Effector memory CD4-positive, alpha-beta T cell (primary cell): ENCODE measurements at regions not wholly inside any gene's neighbourhood (a gene's known extent, or its start where the extent isn't known, plus 50 kb on each side); places are given as distances from the start of the nearest gene placed in this dataset.
"Not testable (repeated sequence)": the region's sequence is repeated elsewhere in the genome, so short reads cannot be mapped to it uniquely, and the experiment has no call there.

Experiments
- DNase-seq, 3 donors: peaks; one replicate each; pipeline ENCODE4 v3.0.0-alpha.2; 2020
- H3K27ac ChIP-seq: 2 replicates; pipeline ENCODE4 v1.7.0; 2013; ENCODE audit warnings: mild to moderate bottlenecking, low read length, moderate library complexity; ENCODE audit not compliant: insufficient read depth, poor library complexity, severe bottlenecking
- H3K27me3 ChIP-seq: replicated peaks from 2 replicates; pipeline ENCODE4 v1.7.0; 2013; ENCODE audit warnings: mild to moderate bottlenecking, low read length; ENCODE audit not compliant: insufficient read depth, control insufficient read depth, poor library complexity, severe bottlenecking
- H3K36me3 ChIP-seq: 2 replicates; pipeline ENCODE4 v1.7.0; 2013; ENCODE audit warnings: mild to moderate bottlenecking, low read length, moderate library complexity; ENCODE audit not compliant: control insufficient read depth, insufficient read depth
- H3K4me1 ChIP-seq: 2 replicates; pipeline ENCODE4 v1.7.0; 2013; ENCODE audit warnings: low read length, mild to moderate bottlenecking; ENCODE audit not compliant: control insufficient read depth, insufficient read depth, poor library complexity, severe bottlenecking
- H3K4me3 ChIP-seq: 2 replicates; pipeline ENCODE4 v1.7.0; 2013; ENCODE audit warnings: low read length, low read depth, mild to moderate bottlenecking; ENCODE audit not compliant: insufficient read depth, poor library complexity, severe bottlenecking
- H3K9me3 ChIP-seq: 2 replicates; pipeline ENCODE4 v1.7.0; 2013; ENCODE audit warnings: mild to moderate bottlenecking, low read length, moderate library complexity; ENCODE audit not compliant: control insufficient read depth

DNA sequence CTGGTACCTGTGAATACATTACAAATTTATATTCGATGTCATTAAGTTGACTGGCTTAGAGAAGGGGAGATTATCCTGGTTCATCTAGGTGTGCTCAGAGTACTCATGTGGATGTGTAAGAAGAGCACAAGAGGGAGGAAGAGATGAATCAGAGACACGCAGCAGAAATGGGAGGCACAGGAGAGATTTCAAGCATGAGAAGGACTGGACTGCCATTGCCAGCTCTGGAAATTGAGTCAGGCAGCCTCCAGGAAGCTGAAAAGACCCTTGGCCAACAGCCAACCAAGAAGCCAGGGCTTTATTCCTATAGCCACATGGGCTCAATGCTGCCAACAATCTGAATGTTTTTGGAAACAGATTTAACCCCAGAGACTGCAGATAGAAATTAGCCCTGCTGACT lies 1390.0 kb downstream of the STIM2 start:
- no peak for DNase-seq
- H3K27me3 ChIP-seq, result no peaks in the 10 kb centered on the region

GRCh38 chr4:28251831-28252230 lies 1391.2 kb downstream of the STIM2 start:
- Histone ChIP-seq H3K4me1 (no peaks in the 10 kb centered on the region), H3K27me3 (no peaks in the 10 kb centered on the region), H3K27ac (no peak overlapping the region), H3K36me3 (no peaks in the 10 kb centered on the region), H3K9me3 (no peaks in the 10 kb centered on the region), H3K4me3 (no peak overlapping the region)
- DNase-seq, result no peak

More for the DNA sequence above, 1390.0 kb downstream of the STIM2 start:
- Histone ChIP-seq H3K4me1 (no peaks in the 10 kb centered on the region), H3K4me3 (no peak overlapping the region), H3K27ac (no peak overlapping the region), H3K36me3 (no peaks in the 10 kb centered on the region), H3K9me3 (no peaks in the 10 kb centered on the region)

GRCh38 chr4:28254003-28254402 lies 1393.4 kb downstream of the STIM2 start:
- Histone ChIP-seq H3K4me1 (no peaks in the 10 kb centered on the region), H3K27ac (no peak overlapping the region), H3K4me3 (no peak overlapping the region), H3K9me3 (no peaks in the 10 kb centered on the region), H3K27me3 (no peaks in the 10 kb centered on the region), H3K36me3 (no peaks in the 10 kb centered on the region)
- DNase-seq, result no peak

GRCh38 chr4:28256295-28256694 lies 1395.7 kb downstream of the STIM2 start:
- no peak for DNase-seq
- Histone ChIP-seq H3K4me3 (no peak overlapping the region), H3K9me3 (no peaks in the 10 kb centered on the region), H3K27me3 (no peaks in the 10 kb centered on the region), H3K4me1 (no peaks in the 10 kb centered on the region), H3K36me3 (no peaks in the 10 kb centered on the region), H3K27ac (no peak overlapping the region)

GRCh38 chr4:28259951-28260350 lies 1399.3 kb downstream of the STIM2 start:
- DNase-seq, result no peak
- Histone ChIP-seq H3K4me1 (no peaks in the 10 kb centered on the region), H3K4me3 (no peak overlapping the region), H3K36me3 (no peaks in the 10 kb centered on the region), H3K27me3 (no peaks in the 10 kb centered on the region), H3K9me3 (no peaks in the 10 kb centered on the region), H3K27ac (no peak overlapping the region)

DNA sequence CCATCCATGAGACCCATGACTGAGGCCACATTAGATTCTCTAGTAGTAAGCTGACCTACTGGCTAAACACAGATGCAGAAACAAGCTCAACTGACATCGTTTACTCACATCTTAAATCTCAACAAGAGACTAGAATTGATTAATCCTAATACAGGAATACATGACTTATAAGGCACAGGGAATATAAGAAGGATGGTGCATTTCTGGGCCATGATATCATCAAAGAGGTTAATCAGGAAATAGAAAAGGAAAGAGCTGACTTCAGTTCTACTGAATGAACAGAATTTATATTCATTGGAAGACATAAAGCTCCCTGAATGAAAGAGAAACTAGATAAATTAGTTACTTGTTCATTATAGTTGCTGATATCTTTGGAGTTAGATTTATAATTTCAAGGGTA lies 1406.5 kb downstream of the STIM2 start:
- Histone ChIP-seq H3K27me3 (no peaks in the 10 kb centered on the region), H3K4me3 (no peak overlapping the region), H3K36me3 (no peaks in the 10 kb centered on the region), H3K27ac (no peak overlapping the region), H3K9me3 (no peaks in the 10 kb centered on the region), H3K4me1 (no peaks in the 10 kb centered on the region)
- DNase-seq, result no peak

DNA sequence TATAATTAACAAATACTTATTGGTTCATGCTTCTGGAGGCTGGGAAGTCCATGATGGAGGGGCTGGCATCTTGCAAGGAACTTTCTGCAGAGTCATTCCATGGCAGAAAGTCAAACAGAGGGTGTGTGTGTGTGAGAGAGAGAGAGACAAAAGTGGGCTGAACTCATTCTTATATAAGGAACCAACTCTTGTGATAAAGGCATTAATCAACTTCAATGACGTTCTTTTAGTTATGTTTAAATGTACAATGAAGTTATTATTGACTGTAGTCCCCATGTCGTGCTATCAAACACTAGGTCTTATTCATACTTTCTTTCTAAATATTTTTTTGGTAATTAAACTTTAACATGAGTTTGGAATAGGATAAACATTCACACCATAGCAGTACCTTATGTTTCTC lies 1408.8 kb downstream of the STIM2 start:
- no peaks in the 10 kb centered on the region for H3K9me3 ChIP-seq
- no peak overlapping the region for H3K27ac ChIP-seq

GRCh38 chr4:28277931-28278330 lies 1417.3 kb downstream of the STIM2 start:
- no peaks in the 10 kb centered on the region for H3K27me3 ChIP-seq
- H3K9me3 ChIP-seq, result no peaks in the 10 kb centered on the region
- no peaks in the 10 kb centered on the region for H3K4me1 ChIP-seq
- H3K4me3 ChIP-seq, result no peak overlapping the region
- H3K27ac ChIP-seq, result no peak overlapping the region
- DNase-seq, result no peak
- H3K36me3 ChIP-seq, result no peaks in the 10 kb centered on the region

More for the DNA sequence above, 1408.8 kb downstream of the STIM2 start:
- Histone ChIP-seq H3K36me3 (no peaks in the 10 kb centered on the region), H3K4me3 (no peak overlapping the region), H3K4me1 (no peaks in the 10 kb centered on the region), H3K27me3 (no peaks in the 10 kb centered on the region)
- DNase-seq, result no peak

DNA sequence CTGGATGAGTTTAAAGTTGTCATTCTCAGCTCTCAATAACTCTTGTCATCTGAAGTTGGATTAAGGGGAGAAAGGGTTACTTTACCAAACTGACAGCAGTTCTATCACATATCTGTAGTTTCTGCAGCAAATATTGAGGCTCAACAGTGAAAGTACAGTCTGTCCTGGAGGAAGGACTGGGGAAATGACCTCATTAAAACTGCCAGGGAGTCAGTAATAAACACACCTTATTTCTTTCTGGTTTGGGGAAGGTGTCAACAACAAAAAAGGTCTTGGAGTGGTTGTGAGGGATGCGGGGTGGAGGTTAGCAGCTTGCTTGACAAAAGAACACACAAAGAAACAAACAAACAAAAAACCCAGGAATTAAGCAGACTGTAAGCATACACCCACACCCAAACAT lies 1418.0 kb downstream of the STIM2 start:
- H3K36me3 ChIP-seq, result no peaks in the 10 kb centered on the region
- H3K27ac ChIP-seq, result no peak overlapping the region
- no peaks in the 10 kb centered on the region for H3K9me3 ChIP-seq
- no peaks in the 10 kb centered on the region for H3K4me1 ChIP-seq
- no peaks in the 10 kb centered on the region for H3K27me3 ChIP-seq
- no peak overlapping the region for H3K4me3 ChIP-seq
- DNase-seq, result no peak

GRCh38 chr4:28279249-28279648 lies 1418.6 kb downstream of the STIM2 start:
- Histone ChIP-seq H3K4me1 (no peaks in the 10 kb centered on the region), H3K27ac (no peak overlapping the region), H3K27me3 (no peaks in the 10 kb centered on the region), H3K4me3 (no peak overlapping the region), H3K9me3 (peaks cover 3% of the 10 kb centered on the region), H3K36me3 (no peaks in the 10 kb centered on the region)
- no peak for DNase-seq

GRCh38 chr4:28286266-28286665 lies 1425.6 kb downstream of the STIM2 start:
- not testable (repeated sequence) for DNase-seq

More at GRCh38 chr4:28286266-28286665, 1425.6 kb downstream of the STIM2 start:
- not testable (repeated sequence) for H3K36me3 ChIP-seq, H3K27me3 ChIP-seq, H3K4me1 ChIP-seq, H3K9me3 ChIP-seq, H3K4me3 ChIP-seq, H3K27ac ChIP-seq
